ENCODE measurements at regions not wholly inside any gene's neighbourhood (a gene's known extent, or its start where the extent isn't known, plus 50 kb on each side); places are given as distances from the start of the nearest gene placed in this dataset.
A peak's percentile ranks its signal among the peaks of the same experiment; 100 is the strongest.
"Not testable (repeated sequence)": the region's sequence is repeated elsewhere in the genome, so short reads cannot be mapped to it uniquely, and the experiment has no call there.

- not testable (repeated sequence) for DNase-seq (ENCODE audit: low read depth)
Measured at GRCh38 chr9:105022545-105022944, 94.6 kb upstream of the ABCA1 start.

- DNase-seq (ENCODE audit: low read depth): no peak
Measured at GRCh38 chr9:105023788-105024187, 95.8 kb upstream of the ABCA1 start.

- no peak for DNase-seq (ENCODE audit: low read depth)
Measured at GRCh38 chr9:105024529-105024928, 96.6 kb upstream of the ABCA1 start.

- DNase-seq (ENCODE audit: low read depth): peak; percentile 11
Measured at GRCh38 chr9:105026451-105026850, 98.5 kb upstream of the ABCA1 start.

- DNase-seq (ENCODE audit: low read depth): no peak
Measured at GRCh38 chr9:105027084-105027483, 99.1 kb upstream of the ABCA1 start.

- DNase-seq (ENCODE audit: low read depth): no peak
Measured at GRCh38 chr9:105030285-105030684, 102.3 kb upstream of the ABCA1 start.

GRCh38 chr9:105037139-105037538 is 109.2 kb upstream of the ABCA1 start:
- DNase-seq (ENCODE audit: low read depth): no peak

- no peak for DNase-seq (ENCODE audit: low read depth)
Measured at GRCh38 chr9:105038051-105038450, 110.1 kb upstream of the ABCA1 start.

GRCh38 chr9:105039175-105039799 is 111.3 kb upstream of the ABCA1 start:
- no peak for DNase-seq (ENCODE audit: low read depth)

GRCh38 chr9:105043370-105043936 is 115.5 kb upstream of the ABCA1 start:
- no peak for DNase-seq (ENCODE audit: low read depth)

GRCh38 chr9:105044518-105044917 is 116.6 kb upstream of the ABCA1 start:
- no peak for DNase-seq (ENCODE audit: low read depth)

GRCh38 chr9:105046907-105047741 is 119.2 kb upstream of the ABCA1 start:
- peak; percentile 48 for DNase-seq (ENCODE audit: low read depth)

- DNase-seq (ENCODE audit: low read depth): peak; percentile 43
Measured at GRCh38 chr9:105047742-105048041, 119.7 kb upstream of the ABCA1 start.

- DNase-seq (ENCODE audit: low read depth): no peak
Measured at GRCh38 chr9:105048331-105048730, 120.4 kb upstream of the ABCA1 start.

- DNase-seq (ENCODE audit: low read depth): peak; percentile 51
Measured at GRCh38 chr9:105050296-105050695, 122.3 kb upstream of the ABCA1 start.

GRCh38 chr9:105051897-105052296 is 123.9 kb upstream of the ABCA1 start:
- no peak for DNase-seq (ENCODE audit: low read depth)

GRCh38 chr9:105052346-105052745 is 124.4 kb upstream of the ABCA1 start:
- no peak for DNase-seq (ENCODE audit: low read depth)

GRCh38 chr9:105053209-105053652 is 125.3 kb upstream of the ABCA1 start:
- DNase-seq (ENCODE audit: low read depth): peak; percentile 87

GRCh38 chr9:105054491-105054890 is 126.5 kb upstream of the ABCA1 start:
- DNase-seq (ENCODE audit: low read depth): peak; percentile 80

GRCh38 chr9:105055917-105056316 is 128.0 kb upstream of the ABCA1 start:
- peak; percentile 51 for DNase-seq (ENCODE audit: low read depth)

- DNase-seq (ENCODE audit: low read depth): no peak
Measured at GRCh38 chr9:105057551-105057950, 129.6 kb upstream of the ABCA1 start.

GRCh38 chr9:105059252-105059651 is 131.3 kb upstream of the ABCA1 start:
- no peak for DNase-seq (ENCODE audit: low read depth)

GRCh38 chr9:105062222-105062855 is 134.4 kb upstream of the ABCA1 start:
- DNase-seq (ENCODE audit: low read depth): peak; percentile 34

All from M059J (cell line).